ENCODE measurements at regions not wholly inside any gene's neighbourhood (a gene's known extent, or its start where the extent isn't known, plus 50 kb on each side); places are given as distances from the start of the nearest gene placed in this dataset.

- WGBS, 2 donors = 91% methylated on average over 3 of the region's 3 CpGs
- TF ChIP-seq POLR2AphosphoS5 (IDR thresholded peaks at IDR 0.05) (no peak), CTCF (IDR thresholded peaks at IDR 0.05) (no peak), EP300 (IDR thresholded peaks at IDR 0.05) (no peak)
- Histone ChIP-seq H3K27ac (no peak overlapping the region), H3K36me3 (no peaks in the 10 kb centered on the region), H3K4me3 (no peak overlapping the region), H3K9me3 (no peaks in the 10 kb centered on the region), H3K27me3 (no peaks in the 10 kb centered on the region), H3K4me1 (no peaks in the 10 kb centered on the region)
- intact Hi-C loops (cut with DNase I) = no loop called here
- no peak for DNase-seq
These were observed 260.3 kb upstream of the MOCS1 start for GRCh38 chr6:40194447-40195170.

- DNase-seq = no peak
- no peak for TF ChIP-seq POLR2A (IDR thresholded peaks at IDR 0.05)
- TF ChIP-seq EP300 (IDR thresholded peaks at IDR 0.05) = no peak
- TF ChIP-seq CTCF (IDR thresholded peaks at IDR 0.05) = no peak
- TF ChIP-seq POLR2AphosphoS5 (IDR thresholded peaks at IDR 0.05) = no peak
- WGBS, 2 donors = 74 to 77% methylated on average over 4 of the region's 4 CpGs
- Histone ChIP-seq H3K4me3 (no peak overlapping the region), H3K9me3 (no peaks in the 10 kb centered on the region), H3K27ac (no peak overlapping the region), H3K36me3 (no peaks in the 10 kb centered on the region), H3K27me3 (no peaks in the 10 kb centered on the region), H3K4me1 (no peaks in the 10 kb centered on the region)
- intact Hi-C loops (cut with DNase I) = no loop called here
These were observed 258.3 kb upstream of the MOCS1 start for GRCh38 chr6:40192516-40192915.

- DNase-seq = no peak
- intact Hi-C loops (cut with DNase I) = no loop called here
- Histone ChIP-seq H3K4me1 (no peaks in the 10 kb centered on the region), H3K4me3 (no peak overlapping the region), H3K36me3 (no peaks in the 10 kb centered on the region), H3K9me3 (peaks cover 0 to 4% (median 1%) of the 10 kb centered on the region in 4 donors), H3K27me3 (no peaks in the 10 kb centered on the region), H3K27ac (no peak overlapping the region)
- 80 to 94% methylated on average over 1 of the region's 1 CpG for WGBS, 2 donors
- TF ChIP-seq POLR2A (IDR thresholded peaks at IDR 0.05) = no peak
- TF ChIP-seq EP300 (IDR thresholded peaks at IDR 0.05) = no peak
- TF ChIP-seq POLR2AphosphoS5 (IDR thresholded peaks at IDR 0.05) = no peak
- TF ChIP-seq CTCF (IDR thresholded peaks at IDR 0.05) = no peak
These were observed 254.7 kb upstream of the MOCS1 start for GRCh38 chr6:40188931-40189330.

GRCh38 chr6:40187535-40188144 is 253.4 kb upstream of the MOCS1 start:
- H3K27ac ChIP-seq = no peak overlapping the region
- TF ChIP-seq POLR2A (IDR thresholded peaks at IDR 0.05) = no peak
- TF ChIP-seq CTCF (IDR thresholded peaks at IDR 0.05) = no peak
- TF ChIP-seq POLR2AphosphoS5 (IDR thresholded peaks at IDR 0.05) = no peak
- 61 to 62% methylated on average over 5 of the region's 5 CpGs for WGBS, 2 donors
- H3K36me3 ChIP-seq = no peaks in the 10 kb centered on the region
- intact Hi-C loops (cut with DNase I) = no loop called here
- H3K9me3 ChIP-seq = peaks cover 0 to 7% (median 5%) of the 10 kb centered on the region in 4 donors
- H3K27me3 ChIP-seq = no peaks in the 10 kb centered on the region
- H3K4me3 ChIP-seq = no peak overlapping the region
- H3K4me1 ChIP-seq = no peaks in the 10 kb centered on the region
- DNase-seq = no peak

Measured in sigmoid colon (tissue), 6 donors.